HUES64 (cell line): ENCODE measurements at regions not wholly inside any gene's neighbourhood (a gene's known extent, or its start where the extent isn't known, plus 50 kb on each side); places are given as distances from the start of the nearest gene placed in this dataset.

Experiments
- H3K27ac ChIP-seq: 2 replicates; pipeline ENCODE4 v1.7.0; 2013; ENCODE audit warnings: low read depth, low read length, inconsistent platforms
- H3K27me3 ChIP-seq: 2 replicates; pipeline ENCODE4 v1.6.1; 2013; ENCODE audit warnings: mild to moderate bottlenecking, low read length; ENCODE audit not compliant: insufficient read depth
- H3K36me3 ChIP-seq: 2 replicates; pipeline ENCODE4 v1.6.1; 2013; ENCODE audit warnings: mild to moderate bottlenecking, low read length; ENCODE audit not compliant: insufficient read depth
- H3K4me1 ChIP-seq: 2 replicates; pipeline ENCODE4 v1.6.1; 2013; ENCODE audit warnings: mild to moderate bottlenecking, low read length, moderate library complexity; ENCODE audit not compliant: insufficient read depth
- H3K4me3 ChIP-seq: 2 replicates; pipeline ENCODE4 v1.5.1; 2013; ENCODE audit warnings: mild to moderate bottlenecking, low read length, moderate library complexity
- H3K9ac ChIP-seq: 2 replicates; pipeline ENCODE4 v1.6.1; 2013; ENCODE audit warnings: mild to moderate bottlenecking, low read depth, low read length
- H3K9me3 ChIP-seq: 2 replicates; pipeline ENCODE4 v1.6.1; 2013; ENCODE audit warnings: low read depth, low read length; ENCODE audit not compliant: insufficient read depth
- WGBS: fragments of 150-250, 120-280 bp; methylation state at CpG from one replicate; pipeline ENCODE4 v1.1.7; 2013; ENCODE audit warnings: missing lambda C conversion rate; 5-methylcytosine and 5-hydroxymethylcytosine counted together

GRCh38 chr1:91622616-91623015, 122.0 kb downstream of the CDC7 start:
- Histone ChIP-seq H3K4me1 (peaks cover 7% of the 10 kb centered on the region; the same call in 1 of the 2 replicates), H3K9me3 (no peaks in the 10 kb centered on the region), H3K9ac (no peak overlapping the region), H3K27me3 (no peaks in the 10 kb centered on the region), H3K36me3 (no peaks in the 10 kb centered on the region), H3K27ac (no peak overlapping the region), H3K4me3 (no peak overlapping the region)
- WGBS: 94% methylated on average over 3 of the region's 3 CpGs

- 93% methylated on average over 2 of the region's 2 CpGs for WGBS
- Histone ChIP-seq H3K4me3 (no peak overlapping the region), H3K9ac (no peak overlapping the region), H3K9me3 (no peaks in the 10 kb centered on the region), H3K27ac (no peak overlapping the region), H3K27me3 (no peaks in the 10 kb centered on the region), H3K36me3 (no peaks in the 10 kb centered on the region), H3K4me1 (peaks cover 3% of the 10 kb centered on the region; the same call in 1 of the 2 replicates)
Measured at GRCh38 chr1:91623020-91623419, 122.4 kb downstream of the CDC7 start.

GRCh38 chr1:91624331-91624730, 123.7 kb downstream of the CDC7 start:
- Histone ChIP-seq H3K27ac (no peak overlapping the region), H3K9ac (no peak overlapping the region), H3K4me3 (no peak overlapping the region), H3K36me3 (no peaks in the 10 kb centered on the region), H3K4me1 (no peaks in the 10 kb centered on the region), H3K27me3 (no peaks in the 10 kb centered on the region), H3K9me3 (no peaks in the 10 kb centered on the region)
- 98% methylated on average over 4 of the region's 4 CpGs for WGBS
